Left ventricle myocardium inferior (tissue), 1 donor: ENCODE measurements at regions not wholly inside any gene's neighbourhood (a gene's known extent, or its start where the extent isn't known, plus 50 kb on each side); places are given as distances from the start of the nearest gene placed in this dataset.
"Not testable (repeated sequence)": the region's sequence is repeated elsewhere in the genome, so short reads cannot be mapped to it uniquely, and the experiment has no call there.

ENCODE experiments used
- DNase-seq: peaks from one replicate; pipeline ENCODE4 v3.0.0-alpha.2; 2020
- H3K27ac ChIP-seq: fragments of 200-600 bp; replicated peaks from 2 replicates; pipeline ENCODE4 v1.8.0; 2021
- H3K27me3 ChIP-seq: fragments of 200-600 bp; 2 replicates; pipeline ENCODE4 v1.8.0; 2021; ENCODE audit warnings: low read depth
- H3K36me3 ChIP-seq: fragments of 200-600 bp; 2 replicates; pipeline ENCODE4 v1.8.0; 2021
- H3K4me1 ChIP-seq: fragments of 200-600 bp; 2 replicates; pipeline ENCODE4 v1.8.0; 2021
- H3K4me3 ChIP-seq: fragments of 200-600 bp; 2 replicates; pipeline ENCODE4 v1.8.0; 2021; ENCODE audit warnings: mild to moderate bottlenecking, moderate library complexity
- H3K9me3 ChIP-seq: fragments of 200-600 bp; replicated peaks from 2 replicates; pipeline ENCODE4 v1.8.0; 2021
- CTCF ChIP-seq: fragments of 200-600 bp; IDR thresholded peaks from 2 replicates; pipeline ENCODE4 v1.8.0; 2021; ENCODE audit warnings: antibody characterized with exemption, mild to moderate bottlenecking, borderline replicate concordance
- intact Hi-C: fragments of 100-400 bp; cut with micrococcal nuclease; formaldehyde crosslinking; loops from one replicate; pipeline ENCODE4 v1.11.0; 2022
- donor health status: DM: no; HTN: yes; CAD: no; lungs with severe emphysema.

- peaks cover 8% of the 10 kb centered on the region for H3K27me3 ChIP-seq
- H3K4me3 ChIP-seq, result no peak overlapping the region
- H3K36me3 ChIP-seq, result no peaks in the 10 kb centered on the region
- intact Hi-C loops, result no loop called here
- no peak for TF ChIP-seq CTCF
- no peak overlapping the region for H3K27ac ChIP-seq
- H3K4me1 ChIP-seq, result no peaks in the 10 kb centered on the region
- DNase-seq, result no peak
- no peaks in the 10 kb centered on the region for H3K9me3 ChIP-seq
Measured at GRCh38 chr2:47720559-47720958, 62.4 kb upstream of the MSH6 start.

GRCh38 chr2:47720036-47720435 lies 62.9 kb upstream of the MSH6 start:
- Histone ChIP-seq H3K36me3 (no peaks in the 10 kb centered on the region), H3K4me3 (no peak overlapping the region), H3K9me3 (no peaks in the 10 kb centered on the region), H3K4me1 (no peaks in the 10 kb centered on the region), H3K27me3 (peaks cover 8% of the 10 kb centered on the region), H3K27ac (no peak overlapping the region)
- DNase-seq, result no peak
- TF ChIP-seq CTCF, result no peak
- intact Hi-C loops, result no loop called here

GRCh38 chr2:47719099-47719498 lies 63.8 kb upstream of the MSH6 start:
- no peak for TF ChIP-seq CTCF
- Histone ChIP-seq H3K4me3 (no peak overlapping the region), H3K36me3 (no peaks in the 10 kb centered on the region), H3K4me1 (no peaks in the 10 kb centered on the region), H3K27ac (no peak overlapping the region), H3K27me3 (peaks cover 8% of the 10 kb centered on the region), H3K9me3 (no peaks in the 10 kb centered on the region)
- intact Hi-C loops, result no loop called here
- DNase-seq, result no peak

GRCh38 chr2:47716307-47716706 lies 66.6 kb upstream of the MSH6 start:
- intact Hi-C loops, DNase-seq, H3K9me3 ChIP-seq: not testable (repeated sequence)

GRCh38 chr2:47715552-47715951 lies 67.4 kb upstream of the MSH6 start:
- Histone ChIP-seq H3K27ac (no peak overlapping the region), H3K4me1 (no peaks in the 10 kb centered on the region), H3K4me3 (no peak overlapping the region), H3K27me3 (peaks cover 8% of the 10 kb centered on the region), H3K9me3 (no peaks in the 10 kb centered on the region), H3K36me3 (no peaks in the 10 kb centered on the region)
- intact Hi-C loops, result no loop called here
- TF ChIP-seq CTCF, result no peak
- no peak for DNase-seq

More at GRCh38 chr2:47716307-47716706, 66.6 kb upstream of the MSH6 start:
- not testable (repeated sequence) for H3K4me3 ChIP-seq, H3K4me1 ChIP-seq, H3K27me3 ChIP-seq, H3K27ac ChIP-seq, H3K36me3 ChIP-seq

GRCh38 chr2:47708801-47709499 lies 74.0 kb upstream of the MSH6 start:
- H3K27ac ChIP-seq, result no peak overlapping the region
- H3K27me3 ChIP-seq, result no peaks in the 10 kb centered on the region
- intact Hi-C loops, result no loop called here
- no peak for DNase-seq
- TF ChIP-seq CTCF, result no peak
- no peak overlapping the region for H3K4me3 ChIP-seq
- no peaks in the 10 kb centered on the region for H3K9me3 ChIP-seq
- H3K4me1 ChIP-seq, result no peaks in the 10 kb centered on the region
- no peaks in the 10 kb centered on the region for H3K36me3 ChIP-seq
